ENCODE measurements at regions not wholly inside any gene's neighbourhood (a gene's known extent, or its start where the extent isn't known, plus 50 kb on each side); places are given as distances from the start of the nearest gene placed in this dataset.
"Not testable (repeated sequence)": the region's sequence is repeated elsewhere in the genome, so short reads cannot be mapped to it uniquely, and the experiment has no call there.

DNA sequence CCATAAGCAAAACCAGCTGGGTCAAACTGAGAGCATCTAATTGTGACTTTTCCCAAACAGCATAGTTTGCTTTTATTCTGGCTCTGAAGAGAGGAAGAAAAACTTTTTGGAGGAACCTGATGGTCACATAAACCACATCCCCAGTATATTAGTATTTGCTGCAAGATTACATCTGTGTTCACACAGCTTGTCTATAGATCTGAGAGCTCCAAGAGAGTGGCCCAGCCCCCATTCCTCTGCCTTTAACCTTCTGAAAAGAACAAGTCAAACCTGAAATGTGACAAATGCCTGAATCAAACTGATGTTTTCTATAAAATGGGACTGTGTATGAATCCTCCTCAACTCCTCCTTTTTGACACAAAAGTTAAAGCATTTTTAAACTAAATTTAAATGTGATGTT is 435.2 kb downstream of the ZNF479 start:
- H3K9me3 Mint-ChIP-seq; CTCF ChIA-PET; ATAC-seq (ENCODE audit: low read depth); H3K27me3 Mint-ChIP-seq; H3K27ac Mint-ChIP-seq; DNase-seq; H3K4me1 Mint-ChIP-seq; intact Hi-C loops (cut with micrococcal nuclease); H3K36me3 Mint-ChIP-seq (ENCODE audit: low read depth); H3K4me3 Mint-ChIP-seq; POLR2A ChIA-PET: not testable (repeated sequence)

DNA sequence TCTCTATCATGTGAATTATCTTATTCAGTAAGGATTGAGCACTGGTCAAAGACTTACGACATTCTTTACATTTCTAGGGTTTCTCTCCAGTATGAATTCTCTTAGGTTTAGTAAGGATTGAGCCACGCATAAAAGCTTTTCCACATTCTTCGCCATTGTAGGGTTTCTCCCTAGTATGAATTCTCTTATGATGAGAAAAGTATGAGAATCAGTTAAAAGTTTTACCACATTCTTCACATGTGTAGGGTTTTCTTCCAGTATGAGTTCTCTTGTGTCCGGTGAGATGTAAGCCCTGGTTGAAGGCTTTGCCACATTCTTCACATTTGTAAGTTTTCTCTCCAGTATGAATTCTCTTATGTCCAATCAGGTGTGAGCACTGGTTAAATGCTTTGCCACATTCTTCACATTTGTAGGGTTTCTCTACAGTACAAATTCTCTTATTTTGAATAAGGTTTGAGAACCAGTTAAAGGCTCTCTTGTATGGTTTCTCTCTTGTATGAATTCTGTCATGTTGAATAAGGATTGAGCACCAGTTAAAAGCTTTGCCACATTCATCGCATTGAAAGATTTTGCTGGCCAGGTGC is 445.9 kb downstream of the ZNF479 start:
- Mint-ChIP-seq H3K36me3 (ENCODE audit: low read depth) (peaks cover 3% of the 10 kb centered on the region), H3K9me3 (peaks cover 49% of the 10 kb centered on the region), H3K4me1 (no peaks in the 10 kb centered on the region), H3K4me3 (no peak overlapping the region), H3K27me3 (no peaks in the 10 kb centered on the region), H3K27ac (no peak overlapping the region)
- intact Hi-C loops (cut with micrococcal nuclease), result no loop called here
- DNase-seq (no peak), ATAC-seq (ENCODE audit: low read depth) (no peak)
- POLR2A ChIA-PET, result no interaction called here
- TF ChIP-seq, protein P1, sequence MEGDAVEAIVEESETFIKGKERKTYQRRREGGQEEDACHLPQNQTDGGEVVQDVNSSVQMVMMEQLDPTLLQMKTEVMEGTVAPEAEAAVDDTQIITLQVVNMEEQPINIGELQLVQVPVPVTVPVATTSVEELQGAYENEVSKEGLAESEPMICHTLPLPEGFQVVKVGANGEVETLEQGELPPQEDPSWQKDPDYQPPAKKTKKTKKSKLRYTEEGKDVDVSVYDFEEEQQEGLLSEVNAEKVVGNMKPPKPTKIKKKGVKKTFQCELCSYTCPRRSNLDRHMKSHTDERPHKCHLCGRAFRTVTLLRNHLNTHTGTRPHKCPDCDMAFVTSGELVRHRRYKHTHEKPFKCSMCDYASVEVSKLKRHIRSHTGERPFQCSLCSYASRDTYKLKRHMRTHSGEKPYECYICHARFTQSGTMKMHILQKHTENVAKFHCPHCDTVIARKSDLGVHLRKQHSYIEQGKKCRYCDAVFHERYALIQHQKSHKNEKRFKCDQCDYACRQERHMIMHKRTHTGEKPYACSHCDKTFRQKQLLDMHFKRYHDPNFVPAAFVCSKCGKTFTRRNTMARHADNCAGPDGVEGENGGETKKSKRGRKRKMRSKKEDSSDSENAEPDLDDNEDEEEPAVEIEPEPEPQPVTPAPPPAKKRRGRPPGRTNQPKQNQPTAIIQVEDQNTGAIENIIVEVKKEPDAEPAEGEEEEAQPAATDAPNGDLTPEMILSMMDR (IDR thresholded peaks at IDR 0.05), result no peak
- CTCF ChIA-PET, result no interaction called here

DNA sequence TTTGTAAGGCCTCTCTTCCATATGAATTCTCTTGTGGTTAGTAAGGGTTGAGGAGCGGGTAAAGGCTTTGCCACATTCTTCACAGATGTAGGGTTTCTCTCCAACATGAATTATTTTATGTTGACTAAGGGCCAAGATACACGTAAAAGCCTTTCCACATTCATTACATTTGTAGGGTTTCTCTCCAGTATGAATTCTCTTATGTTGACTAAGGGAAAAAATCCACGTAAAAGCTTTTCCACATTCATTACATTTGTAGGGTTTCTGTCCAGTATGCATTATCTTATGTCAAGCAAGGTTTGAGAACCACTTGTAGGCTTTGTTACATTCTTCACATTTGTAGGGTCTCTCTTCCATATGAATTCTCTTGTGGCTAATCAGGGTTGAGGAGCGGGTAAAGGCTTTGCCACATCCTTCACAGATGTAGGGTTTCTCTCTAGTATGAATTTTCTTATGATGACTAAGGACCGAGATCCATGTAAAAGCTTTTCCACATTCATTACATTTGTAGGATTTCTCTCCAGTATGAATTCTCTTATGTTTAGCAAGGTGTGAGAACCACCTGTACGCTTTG is 493.0 kb downstream of the ZNF479 start:
- Mint-ChIP-seq H3K27me3 (no peaks in the 10 kb centered on the region), H3K4me1 (no peaks in the 10 kb centered on the region), H3K4me3 (no peak overlapping the region), H3K9me3 (peaks cover 53% of the 10 kb centered on the region), H3K36me3 (ENCODE audit: low read depth) (peaks cover 4% of the 10 kb centered on the region), H3K27ac (no peak overlapping the region)
- TF ChIP-seq, protein P1 (IDR thresholded peaks at IDR 0.05), result no peak
- POLR2A ChIA-PET, result no interaction called here
- DNase-seq, result no peak
- intact Hi-C loops (cut with micrococcal nuclease), result no loop called here
- CTCF ChIA-PET, result no interaction called here
- ATAC-seq (ENCODE audit: low read depth), result no peak

DNA sequence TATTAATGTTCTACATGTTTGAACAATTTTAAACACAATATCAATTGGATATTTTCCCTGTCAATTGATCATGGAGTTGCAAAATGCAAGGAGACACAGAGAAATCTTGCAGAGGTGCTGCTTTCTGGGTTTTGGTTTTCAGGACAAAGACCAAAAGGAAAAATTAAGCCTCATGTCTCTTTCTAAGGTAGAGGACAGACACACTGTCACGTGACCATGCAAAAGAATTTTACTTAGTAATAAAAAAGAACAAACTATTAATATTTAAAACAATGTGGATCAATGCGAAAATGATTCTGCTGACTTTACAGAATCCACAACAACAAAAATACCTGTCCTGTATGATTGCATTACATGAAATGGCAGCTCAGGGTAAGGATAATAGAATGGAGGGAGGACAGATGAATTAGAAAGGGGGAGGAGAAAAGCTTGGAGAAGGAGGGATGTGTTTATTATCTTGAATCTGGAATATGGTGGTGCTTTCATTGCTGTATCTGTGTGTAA is 493.7 kb upstream of the NUPR2 start:
- Mint-ChIP-seq H3K36me3 (ENCODE audit: low read depth) (no peaks in the 10 kb centered on the region), H3K27ac (no peak overlapping the region), H3K4me3 (no peak overlapping the region), H3K27me3 (no peaks in the 10 kb centered on the region), H3K4me1 (no peaks in the 10 kb centered on the region), H3K9me3 (peaks cover 9% of the 10 kb centered on the region)
- POLR2A ChIA-PET, result no interaction called here
- CTCF ChIA-PET, result no interaction called here
- intact Hi-C loops (cut with micrococcal nuclease), result no loop called here
- no peak for DNase-seq
- ATAC-seq (ENCODE audit: low read depth), result no peak
- TF ChIP-seq, protein P1 (IDR thresholded peaks at IDR 0.05), result no peak

DNA sequence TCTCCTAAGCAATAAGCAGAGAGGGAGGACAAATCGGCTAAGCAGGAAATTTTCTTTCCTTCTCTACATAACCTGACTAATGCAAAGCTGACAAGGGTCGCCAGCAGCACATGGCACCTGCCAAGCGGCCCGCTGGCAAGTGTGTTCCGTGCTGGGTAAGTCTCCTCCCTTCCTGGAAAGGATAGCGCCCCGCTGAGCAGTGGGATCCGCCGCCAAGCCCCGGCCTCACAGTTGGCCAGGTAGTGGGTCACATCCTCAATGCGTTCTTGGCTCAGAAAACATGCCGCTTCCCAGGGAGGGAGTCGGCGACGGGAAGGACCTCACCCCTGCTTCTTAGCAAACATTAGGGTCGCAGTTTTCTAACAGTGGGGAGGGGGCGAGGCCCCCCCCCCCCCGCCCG is 488.9 kb upstream of the NUPR2 start:
- TF ChIP-seq, protein P1 (IDR thresholded peaks at IDR 0.05), result no peak

DNA sequence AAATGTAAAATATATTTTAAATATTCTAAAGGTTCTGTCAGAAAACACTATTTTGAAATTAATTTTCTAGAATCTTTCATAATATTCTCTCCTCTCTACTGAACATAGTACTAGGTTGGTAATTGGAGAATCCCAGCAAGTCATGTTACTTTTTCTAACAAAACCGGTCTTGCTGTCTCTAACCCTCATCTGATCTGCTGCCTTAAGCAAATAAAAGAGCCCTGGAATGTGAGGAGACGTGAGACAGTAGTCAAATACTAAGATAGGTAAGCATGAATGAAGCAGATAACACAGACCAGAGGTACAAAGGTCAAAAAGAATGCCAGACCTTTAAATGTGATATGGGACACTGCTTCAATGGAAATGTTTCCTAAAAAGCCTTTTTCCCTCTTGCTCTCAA is 462.4 kb upstream of the NUPR2 start:
- TF ChIP-seq, protein P1 (IDR thresholded peaks at IDR 0.05), result no peak
- H3K36me3 Mint-ChIP-seq (ENCODE audit: low read depth), result no peaks in the 10 kb centered on the region
- H3K9me3 Mint-ChIP-seq, result peaks cover 19% of the 10 kb centered on the region
- H3K4me3 Mint-ChIP-seq, result no peak overlapping the region
- POLR2A ChIA-PET, result no interaction called here
- CTCF ChIA-PET, result no interaction called here
- H3K4me1 Mint-ChIP-seq, result no peaks in the 10 kb centered on the region
- intact Hi-C loops (cut with micrococcal nuclease), result no loop called here
- DNase-seq, result no peak
- no peak for ATAC-seq (ENCODE audit: low read depth)
- H3K27me3 Mint-ChIP-seq, result no peaks in the 10 kb centered on the region
- no peak overlapping the region for H3K27ac Mint-ChIP-seq

More for the DNA sequence above, 488.9 kb upstream of the NUPR2 start:
- ChIA-PET CTCF (no interaction called here), POLR2A (no interaction called here)
- Mint-ChIP-seq H3K27ac (no peak overlapping the region), H3K27me3 (no peaks in the 10 kb centered on the region), H3K9me3 (peaks cover 10% of the 10 kb centered on the region), H3K4me3 (no peak overlapping the region), H3K4me1 (no peaks in the 10 kb centered on the region), H3K36me3 (ENCODE audit: low read depth) (no peaks in the 10 kb centered on the region)
- ATAC-seq (ENCODE audit: low read depth) (no peak), DNase-seq (no peak)
- intact Hi-C loops (cut with micrococcal nuclease), result no loop called here

All from activated B cell treated with CpG ODN at 0.5 μM for 24 hours (primary cell).